Neural progenitor cell (in vitro differentiated cells): ENCODE measurements at regions not wholly inside any gene's neighbourhood (a gene's known extent, or its start where the extent isn't known, plus 50 kb on each side); places are given as distances from the start of the nearest gene placed in this dataset.

Source experiments
- CTCF ChIP-seq: fragments of 200-600 bp; sonication (generic); IDR thresholded peaks from 2 replicates; pipeline ENCODE4 v1.5.1; 2017; ENCODE audit warnings: antibody characterized with exemption, mild to moderate bottlenecking
- EZH2 ChIP-seq: fragments of 200-600 bp; sonication (generic); IDR thresholded peaks from 2 replicates; pipeline ENCODE4 v1.6.1; 2017; ENCODE audit warnings: antibody characterized with exemption, mild to moderate bottlenecking, moderate library complexity

GRCh38 chr5:135133181-135133580 lies 99.2 kb upstream of the PITX1 start:
- TF ChIP-seq EZH2, result no peak
- TF ChIP-seq CTCF, result no peak
